Vagina (tissue), 2 donors: ENCODE measurements at regions not wholly inside any gene's neighbourhood (a gene's known extent, or its start where the extent isn't known, plus 50 kb on each side); places are given as distances from the start of the nearest gene placed in this dataset.

Experiments used
- DNase-seq, 2 donors: peaks; one replicate each; pipeline ENCODE4 v3.0.0-alpha.2; 2017; ENCODE audit errors: extremely low spot score in 2 of 2
- H3K27ac ChIP-seq: fragments of 200-600 bp; sonication (generic); one replicate; pipeline ENCODE4 v1.5.1; 2019
- H3K27me3 ChIP-seq: fragments of 200-600 bp; sonication (generic); one replicate; pipeline ENCODE4 v1.5.1; 2019
- H3K36me3 ChIP-seq, 2 donors: fragments of 200-600 bp; sonication (generic); one replicate each; pipeline ENCODE4 v1.5.1; 2017 to 2019
- H3K4me1 ChIP-seq: fragments of 200-600 bp; sonication (generic); one replicate; pipeline ENCODE4 v1.5.1; 2019
- H3K4me3 ChIP-seq, 2 donors: fragments of 200-600 bp; sonication (generic); 1 replicate in 1 of 2; 2 replicates in 1 of 2; pipeline ENCODE4 v1.5.1; 2016 to 2019
- H3K9me3 ChIP-seq: fragments of 200-600 bp; sonication (generic); one replicate; pipeline ENCODE4 v1.5.1; 2019
- CTCF ChIP-seq, 3 experiments: fragments of 450-650 bp in 2 of 3; fragments of 200-600 bp in 1 of 3; sonication (generic) in 1 of 3; IDR thresholded peaks; one replicate each; pipeline ENCODE4 v1.5.1; 2017 to 2019; ENCODE audit warnings: antibody characterized with exemption in 3 of 3, mild to moderate bottlenecking in 2 of 3, moderate library complexity in 2 of 3
- POLR2A ChIP-seq, 2 donors: fragments of 450-650 bp; IDR thresholded peaks; one replicate each; pipeline ENCODE4 v1.6.1; 2017; ENCODE audit warnings: antibody characterized with exemption in 2 of 2, mild to moderate bottlenecking in 2 of 2, moderate library complexity in 2 of 2
- POLR2AphosphoS5 ChIP-seq, 2 donors: sonication (generic); formaldehyde crosslinking; IDR thresholded peaks; one replicate each; pipeline ENCODE4 v1.9.0; 2017; ENCODE audit warnings: antibody characterized with exemption in 2 of 2, mild to moderate bottlenecking in 2 of 2, low read depth in 1 of 2; ENCODE audit not compliant: insufficient read depth in 1 of 2
- intact Hi-C: fragments of 100-400 bp; cut with DNase I; formaldehyde crosslinking; loops from one replicate; pipeline ENCODE4 v1.15.1; 2023

DNA sequence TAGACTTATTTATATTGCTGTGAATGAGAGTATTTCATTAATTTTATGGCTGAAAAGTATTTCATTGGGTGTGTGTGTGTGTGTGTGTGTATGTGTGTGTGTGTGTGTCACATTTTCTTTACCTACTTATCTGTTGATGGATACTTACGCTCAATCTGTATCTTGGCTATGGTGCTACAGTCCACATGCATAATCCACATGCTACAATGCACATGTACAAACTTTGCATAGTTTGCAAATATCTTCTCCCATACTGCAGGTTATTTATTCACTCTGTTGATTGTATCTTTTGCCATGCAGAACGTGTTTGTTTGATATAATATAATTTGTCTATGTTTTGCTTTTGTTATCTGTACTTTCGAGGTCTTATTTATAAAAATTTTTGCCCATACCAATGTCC, 167.8 kb downstream of the RAB28 start:
- intact Hi-C loops, result no loop called here
- no peaks in the 10 kb centered on the region for H3K4me1 ChIP-seq
- no peak for TF ChIP-seq CTCF (IDR thresholded peaks at IDR 0.05)
- TF ChIP-seq POLR2A (IDR thresholded peaks at IDR 0.05), result no peak
- no peak for TF ChIP-seq POLR2AphosphoS5 (IDR thresholded peaks at IDR 0.05; ENCODE audit: insufficient read depth in 1 of 2, low read depth in 1 of 2)
- no peak overlapping the region for H3K4me3 ChIP-seq
- no peaks in the 10 kb centered on the region for H3K27me3 ChIP-seq
- H3K27ac ChIP-seq, result no peak overlapping the region
- no peaks in the 10 kb centered on the region for H3K9me3 ChIP-seq
- no peak for DNase-seq
- no peaks in the 10 kb centered on the region for H3K36me3 ChIP-seq

- no peaks in the 10 kb centered on the region for H3K4me1 ChIP-seq
- intact Hi-C loops, result no loop called here
- no peaks in the 10 kb centered on the region for H3K36me3 ChIP-seq
- H3K9me3 ChIP-seq, result no peaks in the 10 kb centered on the region
- H3K27me3 ChIP-seq, result no peaks in the 10 kb centered on the region
- DNase-seq, result no peak
- H3K27ac ChIP-seq, result no peak overlapping the region
- H3K4me3 ChIP-seq, result no peak overlapping the region
- no peak for TF ChIP-seq POLR2AphosphoS5 (IDR thresholded peaks at IDR 0.05; ENCODE audit: insufficient read depth in 1 of 2, low read depth in 1 of 2)
- no peak for TF ChIP-seq CTCF (IDR thresholded peaks at IDR 0.05)
- no peak for TF ChIP-seq POLR2A (IDR thresholded peaks at IDR 0.05)
These were observed 170.3 kb downstream of the RAB28 start for GRCh38 chr4:13313856-13314255.

DNA sequence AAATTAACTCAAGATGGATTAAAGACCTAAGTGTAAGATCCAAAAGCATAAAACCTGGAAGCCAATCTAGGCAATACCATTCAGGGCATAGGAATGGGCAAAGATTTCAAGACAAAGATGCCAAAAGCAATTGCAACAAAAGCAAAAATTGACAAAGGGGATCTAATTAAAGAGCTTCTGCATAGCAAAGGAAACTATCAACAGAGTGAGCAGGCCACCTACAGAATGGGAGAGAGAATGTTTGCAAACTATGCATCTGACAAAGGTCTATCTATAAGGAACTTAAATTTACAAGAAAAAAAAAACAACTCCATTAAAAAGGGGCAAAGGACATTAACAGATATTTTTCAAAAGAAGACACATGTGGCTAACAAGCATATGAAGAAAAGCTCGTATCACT, 171.9 kb downstream of the RAB28 start:
- no peak for DNase-seq
- no peak overlapping the region for H3K27ac ChIP-seq
- intact Hi-C loops, result no loop called here
- H3K27me3 ChIP-seq, result no peaks in the 10 kb centered on the region
- TF ChIP-seq POLR2A (IDR thresholded peaks at IDR 0.05) (no peak), POLR2AphosphoS5 (IDR thresholded peaks at IDR 0.05; ENCODE audit: insufficient read depth in 1 of 2, low read depth in 1 of 2) (no peak), CTCF (IDR thresholded peaks at IDR 0.05) (no peak)
- no peak overlapping the region for H3K4me3 ChIP-seq
- H3K36me3 ChIP-seq, result no peaks in the 10 kb centered on the region
- H3K4me1 ChIP-seq, result no peaks in the 10 kb centered on the region
- H3K9me3 ChIP-seq, result no peaks in the 10 kb centered on the region

DNA sequence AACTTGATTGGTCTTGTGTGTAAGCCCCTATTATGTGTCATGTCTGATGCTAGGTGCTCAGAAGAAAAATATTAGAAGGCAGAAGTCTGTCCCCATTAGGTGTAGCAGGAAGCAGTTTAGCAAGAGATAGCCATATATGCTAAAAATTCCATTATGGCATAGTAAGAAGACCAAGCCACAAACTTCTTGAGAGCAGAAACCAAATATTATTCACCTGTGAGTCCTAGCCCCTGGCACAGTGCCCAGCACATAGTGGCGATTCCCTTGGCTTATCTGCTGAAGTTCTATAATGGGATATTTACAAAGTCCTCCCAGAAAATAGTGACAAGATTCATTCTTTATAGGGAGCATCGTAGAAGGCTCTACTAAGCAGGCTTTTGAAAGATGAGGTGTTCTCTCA, 174.4 kb downstream of the RAB28 start:
- H3K4me3 ChIP-seq, result no peak overlapping the region
- DNase-seq, result no peak
- H3K27me3 ChIP-seq, result no peaks in the 10 kb centered on the region
- no peaks in the 10 kb centered on the region for H3K9me3 ChIP-seq
- TF ChIP-seq CTCF (IDR thresholded peaks at IDR 0.05), result no peak
- no peak for TF ChIP-seq POLR2AphosphoS5 (IDR thresholded peaks at IDR 0.05; ENCODE audit: insufficient read depth in 1 of 2, low read depth in 1 of 2)
- no peak for TF ChIP-seq POLR2A (IDR thresholded peaks at IDR 0.05)
- H3K36me3 ChIP-seq, result no peaks in the 10 kb centered on the region
- H3K27ac ChIP-seq, result no peak overlapping the region
- intact Hi-C loops, result no loop called here
- H3K4me1 ChIP-seq, result no peaks in the 10 kb centered on the region

DNA sequence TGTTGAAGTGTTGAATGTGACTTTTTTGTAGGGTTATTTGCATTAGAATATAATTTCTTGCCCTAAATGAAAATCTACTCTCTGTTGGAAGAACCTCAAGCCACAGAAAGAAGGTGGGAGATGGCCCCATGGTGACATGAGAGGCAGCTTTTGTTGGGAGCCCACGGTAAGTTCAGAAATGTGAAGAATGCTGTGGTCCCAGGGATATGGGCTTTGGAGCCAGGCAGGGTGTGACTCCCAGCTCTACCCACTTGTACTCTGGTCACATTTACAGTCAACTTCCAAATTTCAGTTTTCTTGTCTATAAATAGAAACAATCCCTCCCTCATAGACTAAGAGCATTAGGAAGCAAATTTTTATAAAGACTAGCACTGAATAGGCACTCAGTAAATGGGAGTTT, 177.8 kb downstream of the RAB28 start:
- H3K9me3 ChIP-seq, result no peaks in the 10 kb centered on the region
- no peak for TF ChIP-seq POLR2AphosphoS5 (IDR thresholded peaks at IDR 0.05; ENCODE audit: insufficient read depth in 1 of 2, low read depth in 1 of 2)
- TF ChIP-seq POLR2A (IDR thresholded peaks at IDR 0.05), result no peak
- no peak for TF ChIP-seq CTCF (IDR thresholded peaks at IDR 0.05)
- DNase-seq, result no peak
- no peak overlapping the region for H3K4me3 ChIP-seq
- H3K27ac ChIP-seq, result no peak overlapping the region
- intact Hi-C loops, result no loop called here
- no peaks in the 10 kb centered on the region for H3K27me3 ChIP-seq
- no peaks in the 10 kb centered on the region for H3K36me3 ChIP-seq
- H3K4me1 ChIP-seq, result no peaks in the 10 kb centered on the region
